Ishikawa (cell line): ENCODE measurements at regions not wholly inside any gene's neighbourhood (a gene's known extent, or its start where the extent isn't known, plus 50 kb on each side); places are given as distances from the start of the nearest gene placed in this dataset.

Experiments used
- CEBPB ChIP-seq: IDR thresholded peaks from 2 replicates; pipeline ENCODE4 v1.6.1; 2012
- CREB1 ChIP-seq: IDR thresholded peaks from 2 replicates; pipeline ENCODE4 v1.6.1; 2012; ENCODE audit warnings: low read depth
- EGR1 ChIP-seq: IDR thresholded peaks from 2 replicates; pipeline ENCODE4 v1.6.1; 2012
- EP300 ChIP-seq: IDR thresholded peaks from 2 replicates; pipeline ENCODE4 v1.6.1; 2012; ENCODE audit warnings: borderline replicate concordance
- FOXM1 ChIP-seq: IDR thresholded peaks from 2 replicates; pipeline ENCODE4 v1.6.1; 2012; ENCODE audit warnings: low read depth, borderline replicate concordance
- NFIC ChIP-seq: IDR thresholded peaks from 2 replicates; pipeline ENCODE4 v1.6.1; 2012
- RAD21 ChIP-seq: IDR thresholded peaks from 2 replicates; pipeline ENCODE4 v1.6.1; 2012; ENCODE audit warnings: low read depth
- TAF1 ChIP-seq: IDR thresholded peaks from 2 replicates; pipeline ENCODE4 v1.6.1; 2012; ENCODE audit warnings: low read depth, mild to moderate bottlenecking
- TCF12 ChIP-seq: IDR thresholded peaks from 2 replicates; pipeline ENCODE4 v1.6.1; 2012; ENCODE audit warnings: low read depth
- TEAD4 ChIP-seq: IDR thresholded peaks from 2 replicates; pipeline ENCODE4 v1.6.1; 2012
- YY1 ChIP-seq: IDR thresholded peaks from 2 replicates; pipeline ENCODE4 v1.6.1; 2012; ENCODE audit warnings: low read depth
- ZBTB7A ChIP-seq: IDR thresholded peaks from 2 replicates; pipeline ENCODE4 v1.6.1; 2012; ENCODE audit warnings: low read depth
- TF ChIP-seq, protein P1 (sequence below): IDR thresholded peaks from 2 replicates; pipeline ENCODE4 v1.6.1; 2012
- TF ChIP-seq, protein P2 (sequence below): IDR thresholded peaks from 2 replicates; pipeline ENCODE4 v1.6.1; 2012; ENCODE audit warnings: low read depth, mild to moderate bottlenecking
- TF ChIP-seq, protein P3 (sequence below): IDR thresholded peaks from 2 replicates; pipeline ENCODE4 v1.6.1; 2012

DNA sequence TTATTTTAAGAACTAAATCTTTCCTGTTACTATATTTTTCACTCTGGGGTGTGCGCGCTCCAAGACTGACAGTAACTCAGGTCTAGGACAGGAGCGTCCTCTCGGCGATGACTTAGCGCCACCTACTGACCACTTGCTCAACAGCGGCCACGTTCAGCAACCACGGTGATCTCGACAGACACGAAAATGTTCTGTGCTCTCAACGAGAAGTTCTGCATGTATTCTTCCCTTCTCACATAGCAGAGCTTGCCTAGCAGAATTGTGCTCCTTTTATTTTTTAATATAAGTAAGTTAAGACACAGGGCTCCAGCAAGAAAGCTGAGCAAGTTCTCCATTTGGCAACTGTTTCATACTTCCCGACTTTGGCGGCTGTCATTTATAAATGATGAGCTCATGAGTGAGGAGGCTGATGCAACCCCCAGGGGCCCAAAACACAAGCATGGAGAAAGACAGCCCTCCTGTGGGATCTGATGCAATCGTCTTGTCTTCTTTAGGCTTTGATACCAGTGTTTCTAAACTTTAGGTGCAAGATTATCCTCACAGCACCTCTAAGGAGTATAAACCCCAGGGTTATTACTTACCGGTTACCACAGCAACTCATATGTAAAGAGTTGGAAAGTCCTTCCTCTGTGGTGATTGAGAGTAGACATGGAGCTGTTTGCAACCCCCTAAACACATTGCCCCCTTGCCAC lies 92.6 kb downstream of the HHIPL2 start:
- TF ChIP-seq TAF1 (0 out of 2 replicates have a peak, but pooled peaks have one; percentile 19), CEBPB (no peak), TEAD4 (no peak), EP300 (no peak), RAD21 (peak; percentile 98), ZBTB7A (no peak)
- TF ChIP-seq, protein P1, sequence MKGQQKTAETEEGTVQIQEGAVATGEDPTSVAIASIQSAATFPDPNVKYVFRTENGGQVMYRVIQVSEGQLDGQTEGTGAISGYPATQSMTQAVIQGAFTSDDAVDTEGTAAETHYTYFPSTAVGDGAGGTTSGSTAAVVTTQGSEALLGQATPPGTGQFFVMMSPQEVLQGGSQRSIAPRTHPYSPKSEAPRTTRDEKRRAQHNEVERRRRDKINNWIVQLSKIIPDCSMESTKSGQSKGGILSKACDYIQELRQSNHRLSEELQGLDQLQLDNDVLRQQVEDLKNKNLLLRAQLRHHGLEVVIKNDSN: no peak

DNA sequence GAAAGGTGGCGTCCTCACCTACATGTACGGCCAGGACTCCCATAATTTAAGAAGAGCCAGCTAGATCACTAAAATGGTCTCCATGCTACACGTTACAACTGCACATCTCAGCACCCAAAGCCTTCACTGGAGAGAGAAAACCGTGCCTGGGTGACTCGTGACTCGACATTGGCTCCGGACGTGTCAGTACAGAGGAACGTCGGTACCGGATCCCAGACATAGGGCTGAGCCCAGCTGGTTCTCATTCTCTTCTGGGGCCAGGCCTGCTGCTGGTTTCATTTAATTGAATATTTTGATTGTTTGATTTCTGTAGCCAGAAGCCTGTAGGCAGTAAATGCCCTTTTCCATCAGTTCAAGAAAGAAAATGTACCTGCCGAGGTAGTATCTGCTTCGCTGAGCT lies 93.1 kb downstream of the HHIPL2 start:
- TF ChIP-seq TEAD4 (no peak), FOXM1 (no peak), RAD21 (no peak), EGR1 (no peak), CEBPB (no peak), ZBTB7A (no peak), EP300 (no peak), YY1 (no peak), TCF12 (no peak), TAF1 (no peak), CREB1 (no peak), NFIC (no peak)
- TF ChIP-seq, protein P2, sequence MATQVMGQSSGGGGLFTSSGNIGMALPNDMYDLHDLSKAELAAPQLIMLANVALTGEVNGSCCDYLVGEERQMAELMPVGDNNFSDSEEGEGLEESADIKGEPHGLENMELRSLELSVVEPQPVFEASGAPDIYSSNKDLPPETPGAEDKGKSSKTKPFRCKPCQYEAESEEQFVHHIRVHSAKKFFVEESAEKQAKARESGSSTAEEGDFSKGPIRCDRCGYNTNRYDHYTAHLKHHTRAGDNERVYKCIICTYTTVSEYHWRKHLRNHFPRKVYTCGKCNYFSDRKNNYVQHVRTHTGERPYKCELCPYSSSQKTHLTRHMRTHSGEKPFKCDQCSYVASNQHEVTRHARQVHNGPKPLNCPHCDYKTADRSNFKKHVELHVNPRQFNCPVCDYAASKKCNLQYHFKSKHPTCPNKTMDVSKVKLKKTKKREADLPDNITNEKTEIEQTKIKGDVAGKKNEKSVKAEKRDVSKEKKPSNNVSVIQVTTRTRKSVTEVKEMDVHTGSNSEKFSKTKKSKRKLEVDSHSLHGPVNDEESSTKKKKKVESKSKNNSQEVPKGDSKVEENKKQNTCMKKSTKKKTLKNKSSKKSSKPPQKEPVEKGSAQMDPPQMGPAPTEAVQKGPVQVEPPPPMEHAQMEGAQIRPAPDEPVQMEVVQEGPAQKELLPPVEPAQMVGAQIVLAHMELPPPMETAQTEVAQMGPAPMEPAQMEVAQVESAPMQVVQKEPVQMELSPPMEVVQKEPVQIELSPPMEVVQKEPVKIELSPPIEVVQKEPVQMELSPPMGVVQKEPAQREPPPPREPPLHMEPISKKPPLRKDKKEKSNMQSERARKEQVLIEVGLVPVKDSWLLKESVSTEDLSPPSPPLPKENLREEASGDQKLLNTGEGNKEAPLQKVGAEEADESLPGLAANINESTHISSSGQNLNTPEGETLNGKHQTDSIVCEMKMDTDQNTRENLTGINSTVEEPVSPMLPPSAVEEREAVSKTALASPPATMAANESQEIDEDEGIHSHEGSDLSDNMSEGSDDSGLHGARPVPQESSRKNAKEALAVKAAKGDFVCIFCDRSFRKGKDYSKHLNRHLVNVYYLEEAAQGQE: no peak
- TF ChIP-seq, protein P3, sequence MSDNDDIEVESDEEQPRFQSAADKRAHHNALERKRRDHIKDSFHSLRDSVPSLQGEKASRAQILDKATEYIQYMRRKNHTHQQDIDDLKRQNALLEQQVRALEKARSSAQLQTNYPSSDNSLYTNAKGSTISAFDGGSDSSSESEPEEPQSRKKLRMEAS: no peak

DNA sequence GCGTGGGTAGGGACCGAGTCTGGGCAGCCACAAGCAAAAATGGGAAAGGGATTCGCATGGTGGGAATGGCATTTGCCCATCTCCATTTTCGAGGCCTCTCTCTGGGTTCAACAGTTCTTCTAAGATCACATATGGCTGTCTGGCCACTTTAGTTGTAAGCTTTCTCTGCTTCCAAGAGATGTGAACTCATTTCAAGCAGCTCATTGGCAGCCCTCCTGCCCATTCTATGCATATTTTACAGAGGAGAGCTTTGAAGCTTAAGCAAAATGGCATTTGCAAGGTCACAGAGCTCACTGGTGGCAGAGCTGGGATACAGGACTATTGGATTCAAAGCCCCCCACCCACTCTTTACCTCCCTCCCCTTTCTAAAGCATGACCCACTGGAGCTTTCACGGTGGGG lies 93.7 kb downstream of the HHIPL2 start:
- TF ChIP-seq TCF12 (no peak), NFIC (no peak)

DNA sequence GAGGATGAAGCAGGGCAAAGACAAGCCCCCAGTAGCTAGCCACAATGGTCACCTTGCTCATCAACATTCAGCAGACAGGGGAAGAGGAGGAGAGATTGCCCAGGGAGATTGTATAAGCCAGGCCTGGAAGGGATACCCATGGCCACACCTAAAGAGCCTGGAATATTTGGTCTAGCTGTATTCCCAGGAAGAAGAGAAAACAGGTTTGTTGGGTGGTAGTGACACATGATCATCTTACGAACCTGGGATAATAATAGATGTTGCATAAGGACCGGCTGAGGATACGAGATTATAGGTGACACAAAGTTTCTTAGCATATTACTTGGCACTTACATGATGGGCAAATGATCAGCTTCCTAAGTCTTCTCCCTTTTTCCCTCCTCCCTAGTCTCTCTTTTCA lies 95.9 kb downstream of the HHIPL2 start:
- TF ChIP-seq YY1: no peak
- no peak for TF ChIP-seq NFIC
- TF ChIP-seq TAF1: no peak
- TF ChIP-seq, protein P1: no peak
- TF ChIP-seq, protein P3: no peak
- TF ChIP-seq EP300: no peak
- no peak for TF ChIP-seq TEAD4
- no peak for TF ChIP-seq CREB1
- no peak for TF ChIP-seq FOXM1
- no peak for TF ChIP-seq EGR1
- TF ChIP-seq RAD21: no peak
- no peak for TF ChIP-seq ZBTB7A
- TF ChIP-seq, protein P2: no peak
- TF ChIP-seq TCF12: no peak
- no peak for TF ChIP-seq CEBPB

DNA sequence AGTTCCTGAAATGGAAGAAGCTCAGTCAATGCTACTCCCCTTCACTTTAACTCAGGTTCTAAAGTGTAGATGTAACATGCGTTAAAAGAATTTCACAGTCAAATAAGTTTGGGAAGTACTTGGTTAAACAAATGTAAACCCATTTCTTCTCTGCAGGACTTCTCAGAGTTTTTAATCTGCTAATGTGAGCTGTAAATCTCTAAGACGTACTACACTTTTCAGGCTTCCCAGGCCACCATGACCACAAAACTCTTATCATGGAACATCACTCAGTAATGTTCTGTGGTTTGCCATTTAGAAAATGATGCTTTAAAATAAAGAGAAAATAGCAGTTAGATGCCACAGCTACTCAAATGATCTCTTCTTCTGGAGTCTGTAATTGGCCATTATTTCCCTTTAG lies 104.3 kb downstream of the HHIPL2 start:
- no peak for TF ChIP-seq TEAD4
- TF ChIP-seq, protein P3: no peak
- TF ChIP-seq CREB1: no peak
- TF ChIP-seq YY1: no peak
- TF ChIP-seq NFIC: no peak
- no peak for TF ChIP-seq CEBPB
- no peak for TF ChIP-seq RAD21

DNA sequence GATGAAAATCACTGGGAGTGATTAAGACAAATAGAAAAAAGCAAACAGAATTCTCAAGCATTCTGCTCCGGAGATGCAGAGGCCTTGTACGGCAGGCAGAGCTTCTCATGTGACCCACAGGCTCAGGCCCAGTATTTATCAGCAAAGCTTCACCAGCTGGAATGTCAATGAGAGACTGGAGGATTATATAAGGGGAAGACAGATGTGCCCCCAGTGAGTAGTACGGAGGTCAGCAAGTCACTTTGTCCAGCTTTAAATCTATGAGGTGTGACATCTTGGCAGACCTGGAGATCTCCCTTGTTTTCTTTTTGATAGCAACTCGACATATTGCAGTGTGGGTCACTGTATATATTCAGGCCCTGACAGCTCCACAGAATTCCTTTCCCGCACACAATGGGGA lies 106.8 kb downstream of the HHIPL2 start:
- TF ChIP-seq NFIC (no peak), TEAD4 (no peak), EGR1 (no peak), CEBPB (no peak), YY1 (no peak), TCF12 (no peak), FOXM1 (no peak)
- TF ChIP-seq, protein P1: no peak
